ENCODE measurements at regions not wholly inside any gene's neighbourhood (a gene's known extent, or its start where the extent isn't known, plus 50 kb on each side); places are given as distances from the start of the nearest gene placed in this dataset.

DNA sequence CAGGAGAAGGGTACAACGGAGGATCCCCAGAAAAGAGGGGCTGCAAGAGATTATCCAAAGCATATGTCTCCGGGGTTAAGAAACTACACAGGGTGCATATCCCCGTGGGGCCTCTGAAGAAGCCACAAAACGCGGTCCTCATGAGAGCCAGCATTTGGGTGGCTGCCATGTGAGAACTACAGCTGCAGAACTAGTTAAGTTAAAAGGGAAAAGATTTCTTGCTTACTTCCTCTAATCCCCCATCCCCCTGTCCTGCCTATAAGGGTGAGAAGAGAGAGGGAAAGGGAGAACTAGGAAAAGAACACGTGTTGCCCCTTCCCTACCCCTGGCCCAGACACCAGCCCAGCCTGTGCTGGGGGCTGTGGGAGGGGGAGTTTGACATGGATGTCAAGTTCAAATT, 70.4 kb upstream of the PCSK6 start:
- no peaks in the 10 kb centered on the region for H3K36me3 Mint-ChIP-seq
- peaks cover 3% of the 10 kb centered on the region for H3K9me3 Mint-ChIP-seq
- Histone ChIP-seq H4K20me1 (ENCODE audit: low read depth) (no peaks in the 10 kb centered on the region), H3K36me3 (no peaks in the 10 kb centered on the region), H3K79me2 (ENCODE audit: low read depth) (no peaks in the 10 kb centered on the region), H3K4me2 (no peak overlapping the region), H2AFZ (replicated peaks) (no peak overlapping the region), H3K9ac (no peak overlapping the region), H3K4me3 (no peak overlapping the region), H3K27me3 (no peaks in the 10 kb centered on the region), H3K4me1 (no peaks in the 10 kb centered on the region), H3F3A (ENCODE audit: low read depth) (no peaks in the 10 kb centered on the region), H3K9me3 (ENCODE audit: low read depth) (no peaks in the 10 kb centered on the region), H3K27ac (no peak overlapping the region)
- no peak for DNase-seq (ENCODE audit: low spot score)
- H3K27ac Mint-ChIP-seq = no peak overlapping the region
- H3K4me1 Mint-ChIP-seq = no peaks in the 10 kb centered on the region
- TF ChIP-seq CTCF (IDR thresholded peaks at IDR 0.05) (no peak), EZH2phosphoT487 (IDR thresholded peaks at IDR 0.05) (no peak), EZH2 (IDR thresholded peaks at IDR 0.05) (no peak)
- no peak overlapping the region for H3K4me3 Mint-ChIP-seq
- peaks cover 2% of the 10 kb centered on the region for H3K27me3 Mint-ChIP-seq (ENCODE audit: insufficient read depth, low read depth)

GRCh38 chr15:101558221-101558941, 68.9 kb upstream of the PCSK6 start:
- H3K9me3 ChIP-seq (ENCODE audit: low read depth) = no peaks in the 10 kb centered on the region
- Mint-ChIP-seq H3K4me1 (no peaks in the 10 kb centered on the region), H3K27me3 (ENCODE audit: insufficient read depth, low read depth) (peaks cover 2% of the 10 kb centered on the region), H3K27ac (no peak overlapping the region), H3K9me3 (no peaks in the 10 kb centered on the region), H3K36me3 (no peaks in the 10 kb centered on the region), H3K4me3 (no peak overlapping the region)
- H3K36me3 ChIP-seq = no peaks in the 10 kb centered on the region
- no peaks in the 10 kb centered on the region for H3K27me3 ChIP-seq
- H4K20me1 ChIP-seq (ENCODE audit: low read depth) = no peaks in the 10 kb centered on the region
- TF ChIP-seq CTCF (IDR thresholded peaks at IDR 0.05) = no peak
- no peak for TF ChIP-seq EZH2 (IDR thresholded peaks at IDR 0.05)
- no peak for TF ChIP-seq EZH2phosphoT487 (IDR thresholded peaks at IDR 0.05)
- H3K27ac ChIP-seq = no peak overlapping the region
- no peak overlapping the region for H3K4me3 ChIP-seq
- H3K79me2 ChIP-seq (ENCODE audit: low read depth) = no peaks in the 10 kb centered on the region
- no peak overlapping the region for H3K9ac ChIP-seq
- H3K4me1 ChIP-seq = no peaks in the 10 kb centered on the region
- H3K4me2 ChIP-seq = no peak overlapping the region
- no peak overlapping the region for H2AFZ ChIP-seq (replicated peaks)
- DNase-seq (ENCODE audit: low spot score) = no peak
- H3F3A ChIP-seq (ENCODE audit: low read depth) = no peaks in the 10 kb centered on the region

GRCh38 chr15:101556273-101556672, 66.8 kb upstream of the PCSK6 start:
- H3K9me3 ChIP-seq (ENCODE audit: low read depth) = no peaks in the 10 kb centered on the region
- no peaks in the 10 kb centered on the region for H3K36me3 Mint-ChIP-seq

More at GRCh38 chr15:101556273-101556672, 66.8 kb upstream of the PCSK6 start:
- H3F3A ChIP-seq (ENCODE audit: low read depth) = no peaks in the 10 kb centered on the region
- H3K9me3 Mint-ChIP-seq = no peaks in the 10 kb centered on the region
- H3K4me1 Mint-ChIP-seq = no peaks in the 10 kb centered on the region
- TF ChIP-seq EZH2phosphoT487 (IDR thresholded peaks at IDR 0.05) (no peak), EZH2 (IDR thresholded peaks at IDR 0.05) (no peak), CTCF (IDR thresholded peaks at IDR 0.05) (no peak)
- H3K27ac Mint-ChIP-seq = no peak overlapping the region
- H3K27me3 Mint-ChIP-seq (ENCODE audit: insufficient read depth, low read depth) = peaks cover 2% of the 10 kb centered on the region
- no peaks in the 10 kb centered on the region for H4K20me1 ChIP-seq (ENCODE audit: low read depth)
- H3K36me3 ChIP-seq = no peaks in the 10 kb centered on the region
- H3K27me3 ChIP-seq = no peaks in the 10 kb centered on the region
- no peak overlapping the region for H3K27ac ChIP-seq
- no peaks in the 10 kb centered on the region for H3K79me2 ChIP-seq (ENCODE audit: low read depth)
- no peak overlapping the region for H2AFZ ChIP-seq (replicated peaks)
- no peak overlapping the region for H3K9ac ChIP-seq
- no peak for DNase-seq (ENCODE audit: low spot score)
- no peak overlapping the region for H3K4me2 ChIP-seq
- H3K4me3 Mint-ChIP-seq = no peak overlapping the region
- no peak overlapping the region for H3K4me3 ChIP-seq
- H3K4me1 ChIP-seq = no peaks in the 10 kb centered on the region
